Lower leg skin (tissue), 3 donors: ENCODE measurements at regions not wholly inside any gene's neighbourhood (a gene's known extent, or its start where the extent isn't known, plus 50 kb on each side); places are given as distances from the start of the nearest gene placed in this dataset.

Experiments
- CTCF ChIP-seq, 3 donors: fragments of 450-650 bp; IDR thresholded peaks; one replicate each; pipeline ENCODE4 v1.5.1; 2016; ENCODE audit warnings: antibody characterized with exemption in 3 of 3, mild to moderate bottlenecking in 3 of 3, moderate library complexity in 2 of 3
- POLR2A ChIP-seq, 2 donors: fragments of 450-650 bp; IDR thresholded peaks; one replicate each; pipeline ENCODE4 v1.6.1; 2016 to 2017; ENCODE audit warnings: antibody characterized with exemption in 2 of 2, mild to moderate bottlenecking in 1 of 2, moderate library complexity in 1 of 2

GRCh38 chr2:211085056-211085680 lies 528.8 kb downstream of the CPS1 start:
- TF ChIP-seq POLR2A (IDR thresholded peaks at IDR 0.05), result no peak
- no peak for TF ChIP-seq CTCF (IDR thresholded peaks at IDR 0.05)
